Testis (tissue), 2 donors: ENCODE measurements at regions not wholly inside any gene's neighbourhood (a gene's known extent, or its start where the extent isn't known, plus 50 kb on each side); places are given as distances from the start of the nearest gene placed in this dataset.

Experiments used
- POLR2A ChIP-seq: fragments of 450-650 bp; IDR thresholded peaks from one replicate; pipeline ENCODE4 v1.6.1; 2017; ENCODE audit warnings: antibody characterized with exemption, mild to moderate bottlenecking, moderate library complexity
- TF ChIP-seq, protein P1 (sequence below), 3 experiments: fragments of 450-650 bp in 2 of 3; fragments of 200-600 bp in 1 of 3; sonication (generic) in 1 of 3; IDR thresholded peaks; one replicate each; pipeline ENCODE4 v1.5.1; 2016 to 2019; ENCODE audit warnings: antibody characterized with exemption in 3 of 3, mild to moderate bottlenecking in 2 of 3, moderate library complexity in 1 of 3

DNA sequence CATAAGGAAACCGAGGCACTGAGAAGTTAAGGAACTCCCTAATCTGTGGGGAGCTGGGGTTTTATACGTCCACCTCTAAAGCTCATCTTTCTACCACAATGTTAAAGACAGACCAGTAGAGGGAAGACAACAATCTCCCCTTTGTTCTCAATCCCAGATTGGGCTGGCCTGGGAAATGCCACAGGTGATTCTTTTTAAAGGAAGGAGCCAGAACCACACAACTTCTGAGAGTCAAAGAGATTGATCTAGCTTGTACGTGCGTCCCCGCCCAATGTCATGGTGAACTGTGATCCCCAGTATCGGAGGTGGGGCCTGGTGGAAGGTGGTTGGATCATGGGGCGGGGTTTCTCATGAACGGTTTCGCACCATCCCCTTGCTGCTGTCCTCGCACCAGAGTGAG is 81.8 kb upstream of the LCLAT1 start:
- TF ChIP-seq, protein P1, sequence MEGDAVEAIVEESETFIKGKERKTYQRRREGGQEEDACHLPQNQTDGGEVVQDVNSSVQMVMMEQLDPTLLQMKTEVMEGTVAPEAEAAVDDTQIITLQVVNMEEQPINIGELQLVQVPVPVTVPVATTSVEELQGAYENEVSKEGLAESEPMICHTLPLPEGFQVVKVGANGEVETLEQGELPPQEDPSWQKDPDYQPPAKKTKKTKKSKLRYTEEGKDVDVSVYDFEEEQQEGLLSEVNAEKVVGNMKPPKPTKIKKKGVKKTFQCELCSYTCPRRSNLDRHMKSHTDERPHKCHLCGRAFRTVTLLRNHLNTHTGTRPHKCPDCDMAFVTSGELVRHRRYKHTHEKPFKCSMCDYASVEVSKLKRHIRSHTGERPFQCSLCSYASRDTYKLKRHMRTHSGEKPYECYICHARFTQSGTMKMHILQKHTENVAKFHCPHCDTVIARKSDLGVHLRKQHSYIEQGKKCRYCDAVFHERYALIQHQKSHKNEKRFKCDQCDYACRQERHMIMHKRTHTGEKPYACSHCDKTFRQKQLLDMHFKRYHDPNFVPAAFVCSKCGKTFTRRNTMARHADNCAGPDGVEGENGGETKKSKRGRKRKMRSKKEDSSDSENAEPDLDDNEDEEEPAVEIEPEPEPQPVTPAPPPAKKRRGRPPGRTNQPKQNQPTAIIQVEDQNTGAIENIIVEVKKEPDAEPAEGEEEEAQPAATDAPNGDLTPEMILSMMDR (IDR thresholded peaks at IDR 0.05), result no peak
- TF ChIP-seq POLR2A, result no peak
